ENCODE measurements at regions not wholly inside any gene's neighbourhood (a gene's known extent, or its start where the extent isn't known, plus 50 kb on each side); places are given as distances from the start of the nearest gene placed in this dataset.

GRCh38 chr9:20208226-20208625, 414.1 kb downstream of the MLLT3 start:
- H3K79me2 ChIP-seq (ENCODE audit: control insufficient read depth, insufficient read depth, low read length) = no peaks in the 10 kb centered on the region
- dilution Hi-C loops (cut with MboI; ENCODE audit: extremely low pct_ligation_motif_present, low sequenced_read_pairs) (no loop called here), intact Hi-C loops (cut with micrococcal nuclease) (no loop called here)
- no peaks in the 10 kb centered on the region for H3K36me3 ChIP-seq (ENCODE audit: control insufficient read depth in 2 of 2, extremely low read depth in 1 of 2, insufficient read depth in 2 of 2, low read length in 2 of 2)
- BruUV-seq (replicated peaks) = no TSS peak
- CTCF ChIA-PET = no interaction called here
- no peak overlapping the region for H3K27ac ChIP-seq (ENCODE audit: insufficient read depth, low read depth, low read length)
- FAIRE-seq (no peak), DNase-seq (ENCODE audit: low read depth, low spot score) (no peak)
- H3K4me2 ChIP-seq (ENCODE audit: insufficient read depth, low read length) = no peak overlapping the region
- no peaks in the 10 kb centered on the region for H3K9me1 ChIP-seq (replicated peaks; ENCODE audit: control insufficient read depth, extremely low read depth, insufficient read depth, low read length)
- H4K20me1 ChIP-seq (replicated peaks; ENCODE audit: control insufficient read depth, extremely low read depth, insufficient read depth, low read length) = no peaks in the 10 kb centered on the region
- H3K4me1 ChIP-seq (ENCODE audit: control insufficient read depth, extremely low read depth, insufficient read depth, low read length) = no peaks in the 10 kb centered on the region
- H2AFZ ChIP-seq (ENCODE audit: low read depth, low read length) = no peak overlapping the region
- POLR2A ChIA-PET = no interaction called here
- no peaks in the 10 kb centered on the region for H3K9me3 ChIP-seq (replicated peaks; ENCODE audit: control insufficient read depth, insufficient read depth, low read length)
- TF ChIP-seq EZH2 (IDR thresholded peaks at IDR 0.05; ENCODE audit: borderline replicate concordance, low read depth, low read length, severe bottlenecking) = no peak
- no peak for TF ChIP-seq CTCF (IDR thresholded peaks at IDR 0.05; ENCODE audit: extremely low read depth in 1 of 2, insufficient read depth in 1 of 2, low read depth in 1 of 2, low read length in 2 of 2)
- no peak for TF ChIP-seq POLR2AphosphoS5 (IDR thresholded peaks at IDR 0.05; ENCODE audit: insufficient read depth, low read depth, low read length)
- TF ChIP-seq GATA2 (IDR thresholded peaks at IDR 0.05; ENCODE audit: insufficient read depth, insufficient read length, low read depth, low read length) = no peak
- TF ChIP-seq JUN (IDR thresholded peaks at IDR 0.05; ENCODE audit: borderline replicate concordance, insufficient read depth, insufficient read length, low read depth) = no peak
- TF ChIP-seq MAX (IDR thresholded peaks at IDR 0.05; ENCODE audit: insufficient read depth, insufficient read length) = no peak
- TF ChIP-seq MYC (IDR thresholded peaks at IDR 0.05; ENCODE audit: low read depth, low read length) = no peak
- TF ChIP-seq FOS (IDR thresholded peaks at IDR 0.05; ENCODE audit: borderline replicate concordance, insufficient read depth, low read length) = no peak
- TF ChIP-seq POLR2A (IDR thresholded peaks at IDR 0.05; ENCODE audit: low read depth, low read length) = no peak
- H3K27me3 ChIP-seq (ENCODE audit: control insufficient read depth in 2 of 2, insufficient read depth in 2 of 2, low read length in 2 of 2) = no peaks in the 10 kb centered on the region
- no peak overlapping the region for H3K4me3 ChIP-seq (replicated peaks in 1 of 3; ENCODE audit: insufficient read depth in 1 of 3, low read depth in 1 of 3, low read length in 3 of 3)
- no peak overlapping the region for H3K9ac ChIP-seq (replicated peaks; ENCODE audit: extremely low read depth, insufficient read depth, low read length)

Data from endothelial cell of umbilical vein (primary cell).